ENCODE measurements at regions not wholly inside any gene's neighbourhood (a gene's known extent, or its start where the extent isn't known, plus 50 kb on each side); places are given as distances from the start of the nearest gene placed in this dataset.

- H3K4me1 ChIP-seq (ENCODE audit: insufficient read depth, poor library complexity, severe bottlenecking) = no peaks in the 10 kb centered on the region
- H3K27ac ChIP-seq (ENCODE audit: poor library complexity, severe bottlenecking) = no peak overlapping the region
- DNase-seq (ENCODE audit: low spot score) (no peak), ATAC-seq (ENCODE audit: low read depth) (no peak)
- peaks cover 5% of the 10 kb centered on the region for H3K9me3 ChIP-seq (ENCODE audit: severe bottlenecking)
- no peaks in the 10 kb centered on the region for H3K27me3 ChIP-seq (ENCODE audit: insufficient read depth, poor library complexity, severe bottlenecking)
- H3K4me3 ChIP-seq (ENCODE audit: severe bottlenecking) = no peak overlapping the region
- H3K36me3 ChIP-seq (ENCODE audit: low read depth) = no peaks in the 10 kb centered on the region
- TF ChIP-seq CTCF (IDR thresholded peaks at IDR 0.05; ENCODE audit: poor library complexity, severe bottlenecking) = no peak
Observed at GRCh38 chr18:10228326-10228725, 226.1 kb upstream of the APCDD1 start.

- TF ChIP-seq CTCF (IDR thresholded peaks at IDR 0.05; ENCODE audit: poor library complexity, severe bottlenecking) = no peak
- ATAC-seq (ENCODE audit: low read depth) = no peak
- Histone ChIP-seq H3K4me3 (ENCODE audit: severe bottlenecking) (no peak overlapping the region), H3K9me3 (ENCODE audit: severe bottlenecking) (peaks cover 5% of the 10 kb centered on the region), H3K27ac (ENCODE audit: poor library complexity, severe bottlenecking) (no peak overlapping the region), H3K4me1 (ENCODE audit: insufficient read depth, poor library complexity, severe bottlenecking) (no peaks in the 10 kb centered on the region), H3K36me3 (ENCODE audit: low read depth) (no peaks in the 10 kb centered on the region), H3K27me3 (ENCODE audit: insufficient read depth, poor library complexity, severe bottlenecking) (no peaks in the 10 kb centered on the region)
- DNase-seq (ENCODE audit: low spot score) = no peak
Observed at GRCh38 chr18:10229458-10229857, 225.0 kb upstream of the APCDD1 start.

GRCh38 chr18:10230072-10230471 lies 224.4 kb upstream of the APCDD1 start:
- Histone ChIP-seq H3K4me3 (ENCODE audit: severe bottlenecking) (no peak overlapping the region), H3K9me3 (ENCODE audit: severe bottlenecking) (peaks cover 5% of the 10 kb centered on the region), H3K27me3 (ENCODE audit: insufficient read depth, poor library complexity, severe bottlenecking) (no peaks in the 10 kb centered on the region), H3K4me1 (ENCODE audit: insufficient read depth, poor library complexity, severe bottlenecking) (peaks cover 4% of the 10 kb centered on the region), H3K36me3 (ENCODE audit: low read depth) (no peaks in the 10 kb centered on the region), H3K27ac (ENCODE audit: poor library complexity, severe bottlenecking) (no peak overlapping the region)
- DNase-seq (ENCODE audit: low spot score) (no peak), ATAC-seq (ENCODE audit: low read depth) (peak; percentile 85)
- peak; percentile 20 for TF ChIP-seq CTCF (IDR thresholded peaks at IDR 0.05; ENCODE audit: poor library complexity, severe bottlenecking)

- Histone ChIP-seq H3K9me3 (ENCODE audit: severe bottlenecking) (peaks cover 5% of the 10 kb centered on the region), H3K27me3 (ENCODE audit: insufficient read depth, poor library complexity, severe bottlenecking) (no peaks in the 10 kb centered on the region), H3K36me3 (ENCODE audit: low read depth) (no peaks in the 10 kb centered on the region), H3K4me1 (ENCODE audit: insufficient read depth, poor library complexity, severe bottlenecking) (peaks cover 4% of the 10 kb centered on the region), H3K4me3 (ENCODE audit: severe bottlenecking) (no peak overlapping the region), H3K27ac (ENCODE audit: poor library complexity, severe bottlenecking) (no peak overlapping the region)
- DNase-seq (ENCODE audit: low spot score) = no peak
- TF ChIP-seq CTCF (IDR thresholded peaks at IDR 0.05; ENCODE audit: poor library complexity, severe bottlenecking) = no peak
- ATAC-seq (ENCODE audit: low read depth) = no peak
Observed at GRCh38 chr18:10231220-10231619, 223.2 kb upstream of the APCDD1 start.

- Histone ChIP-seq H3K4me1 (ENCODE audit: insufficient read depth, poor library complexity, severe bottlenecking) (peaks cover 4% of the 10 kb centered on the region), H3K27me3 (ENCODE audit: insufficient read depth, poor library complexity, severe bottlenecking) (no peaks in the 10 kb centered on the region), H3K9me3 (ENCODE audit: severe bottlenecking) (peaks cover 5% of the 10 kb centered on the region), H3K4me3 (ENCODE audit: severe bottlenecking) (no peak overlapping the region), H3K36me3 (ENCODE audit: low read depth) (no peaks in the 10 kb centered on the region), H3K27ac (ENCODE audit: poor library complexity, severe bottlenecking) (no peak overlapping the region)
- ATAC-seq (ENCODE audit: low read depth) = no peak
- no peak for TF ChIP-seq CTCF (IDR thresholded peaks at IDR 0.05; ENCODE audit: poor library complexity, severe bottlenecking)
- no peak for DNase-seq (ENCODE audit: low spot score)
Observed at GRCh38 chr18:10232062-10232461, 222.4 kb upstream of the APCDD1 start.

Data from RWPE2 (cell line).